Caki2 (cell line): ENCODE measurements at regions not wholly inside any gene's neighbourhood (a gene's known extent, or its start where the extent isn't known, plus 50 kb on each side); places are given as distances from the start of the nearest gene placed in this dataset.
A peak's percentile ranks its signal among the peaks of the same experiment; 100 is the strongest.

Experiments
- DNase-seq: peaks from one replicate; pipeline ENCODE4 v3.0.0-alpha.2; 2015; ENCODE audit warnings: low read depth
- in situ Hi-C: cut with HindIII; loops from 2 replicates; pipeline ENCODE4 v1.10.0; 2016; ENCODE audit warnings: low sequenced_read_pairs, low pct_unique_long_range_greater_than_20kb, mixed read lengths

DNA sequence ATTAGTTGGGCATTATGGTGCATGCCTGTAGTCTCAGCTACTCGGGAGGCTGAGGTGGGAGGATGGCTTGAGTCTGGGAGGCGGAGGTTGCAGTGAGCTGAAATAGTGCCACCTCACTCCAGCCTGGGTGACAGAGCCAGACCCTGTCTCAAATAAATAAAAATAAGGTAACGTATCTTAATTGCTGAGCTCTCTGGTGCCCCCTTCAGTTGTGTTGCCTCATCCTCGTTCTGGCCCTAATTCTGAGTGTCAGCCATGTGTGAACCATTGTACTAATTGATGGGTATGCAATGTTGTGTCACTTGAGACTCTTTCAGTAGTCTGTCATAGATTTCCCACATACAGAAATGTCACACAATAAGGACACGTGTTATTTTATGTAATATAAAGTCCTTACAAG lies 363.1 kb upstream of the RBFOX1 start:
- no peak for DNase-seq
- in situ Hi-C loops = no loop called here

- DNase-seq = no peak
- in situ Hi-C loops = no loop called here
Observed at GRCh38 chr16:6967796-6968320, 364.8 kb upstream of the RBFOX1 start.

DNA sequence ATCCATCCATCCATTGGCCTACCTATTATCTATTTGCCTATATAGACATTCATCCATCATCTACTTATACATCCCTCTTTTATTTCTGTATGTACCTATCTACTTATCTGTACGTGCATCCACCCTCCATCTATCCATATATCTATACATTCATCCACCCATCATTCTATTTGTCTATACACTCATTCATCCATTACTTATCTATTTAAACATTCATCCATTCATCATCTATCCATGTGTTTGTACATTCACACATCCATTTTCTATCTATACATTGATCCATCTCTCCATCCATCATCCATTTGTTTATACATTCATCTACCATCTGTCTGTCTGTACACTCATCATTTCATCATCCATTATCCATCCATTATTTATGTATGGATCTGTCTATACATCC lies 365.7 kb upstream of the RBFOX1 start:
- in situ Hi-C loops = no loop called here
- DNase-seq = no peak

- no peak for DNase-seq
- in situ Hi-C loops = no loop called here
Observed at GRCh38 chr16:6964679-6965078, 368.0 kb upstream of the RBFOX1 start.

- no peak for DNase-seq
- in situ Hi-C loops = no loop called here
Observed at GRCh38 chr16:6961704-6962103, 370.9 kb upstream of the RBFOX1 start.

- DNase-seq = no peak
- in situ Hi-C loops = no loop called here
Observed at GRCh38 chr16:6958184-6958583, 374.5 kb upstream of the RBFOX1 start.

DNA sequence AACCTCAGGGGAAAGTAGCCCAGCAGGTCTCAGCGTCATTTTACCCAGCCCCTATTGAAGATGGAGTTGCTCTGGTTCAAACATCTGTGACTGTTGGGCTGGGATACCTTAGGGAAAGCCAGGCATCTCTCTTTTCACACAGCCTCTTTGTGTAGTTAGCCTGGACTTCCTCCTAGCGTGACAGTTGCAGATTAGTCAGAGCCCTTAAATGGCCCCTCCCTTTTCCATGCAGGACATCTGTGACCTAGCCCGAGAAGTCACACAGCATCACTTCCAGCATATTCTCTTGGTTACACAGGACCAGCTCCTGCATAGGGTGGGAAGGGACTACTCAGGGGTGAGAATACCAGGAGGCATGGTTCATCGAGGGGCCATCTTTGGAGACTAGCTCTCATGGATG lies 375.0 kb upstream of the RBFOX1 start:
- in situ Hi-C loops = no loop called here
- peak; percentile 34 for DNase-seq

GRCh38 chr16:6956511-6956910 lies 376.1 kb upstream of the RBFOX1 start:
- in situ Hi-C loops = no loop called here
- DNase-seq = no peak

DNA sequence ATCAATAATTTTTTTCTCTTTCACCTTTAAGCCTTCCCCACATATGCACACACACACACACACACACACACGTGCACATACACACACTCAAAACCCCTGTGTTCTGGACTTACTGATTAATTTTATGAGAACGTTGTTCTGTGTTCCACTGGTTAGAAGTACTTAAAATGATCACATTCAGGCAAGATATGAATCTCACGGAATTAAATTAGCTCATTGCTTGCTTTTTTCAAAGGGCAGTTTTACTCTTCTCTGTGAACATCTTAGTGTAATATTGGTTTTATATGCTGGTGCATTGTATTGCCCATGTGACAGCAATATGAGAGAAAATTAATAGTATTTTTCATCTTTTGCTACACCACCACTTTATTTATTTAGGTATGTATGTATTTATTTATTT lies 377.3 kb upstream of the RBFOX1 start:
- in situ Hi-C loops = no loop called here
- DNase-seq = no peak

- in situ Hi-C loops = no loop called here
- DNase-seq = no peak
Observed at GRCh38 chr16:6949240-6949639, 383.4 kb upstream of the RBFOX1 start.

GRCh38 chr16:6947291-6947690 lies 385.4 kb upstream of the RBFOX1 start:
- in situ Hi-C loops = no loop called here
- DNase-seq = no peak

DNA sequence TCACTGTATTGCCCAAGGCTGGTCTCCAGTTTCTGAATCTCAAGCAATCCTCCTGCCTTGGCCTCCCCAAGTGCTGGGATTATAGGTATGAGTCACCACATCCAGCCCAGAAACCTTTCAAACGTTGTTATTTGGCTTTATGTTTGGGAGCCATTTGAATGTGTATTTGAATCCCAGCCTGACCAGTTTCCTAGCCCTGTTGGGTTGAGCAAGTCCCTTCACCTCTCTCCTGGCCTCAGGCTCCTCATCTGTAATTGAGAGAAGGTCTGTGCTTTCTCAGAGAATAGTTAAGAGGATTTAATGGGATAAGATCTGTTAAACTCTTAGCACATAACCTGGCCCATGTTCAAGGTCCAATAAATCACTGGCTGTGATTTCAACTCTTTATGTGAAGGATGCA lies 385.8 kb upstream of the RBFOX1 start:
- no peak for DNase-seq
- in situ Hi-C loops = no loop called here

- no peak for DNase-seq
- in situ Hi-C loops = no loop called here
Observed at GRCh38 chr16:6946106-6946505, 386.5 kb upstream of the RBFOX1 start.

DNA sequence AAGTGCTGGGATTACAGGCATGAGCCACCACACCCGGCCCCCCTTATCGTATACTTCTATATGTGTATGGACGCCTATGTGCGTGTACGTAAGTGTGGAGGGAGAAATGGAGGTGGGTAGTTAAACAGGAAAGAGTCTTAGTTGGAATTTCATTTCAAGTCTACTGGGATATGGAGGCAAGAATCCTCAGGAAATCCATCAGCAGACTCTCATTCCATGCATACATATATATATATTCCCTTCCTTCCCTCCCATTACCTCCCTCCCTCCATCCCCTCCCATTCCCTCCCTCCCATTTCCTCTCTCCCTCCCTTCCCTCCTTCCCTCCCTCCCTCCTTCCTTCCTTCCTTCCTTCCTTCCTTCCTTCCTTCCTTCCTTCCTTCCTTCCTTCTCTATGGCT lies 391.7 kb upstream of the RBFOX1 start:
- DNase-seq = no peak
- in situ Hi-C loops = no loop called here

- DNase-seq = no peak
- in situ Hi-C loops = no loop called here
Observed at GRCh38 chr16:6937641-6938040, 395.0 kb upstream of the RBFOX1 start.

GRCh38 chr16:6932871-6933385 lies 399.7 kb upstream of the RBFOX1 start:
- in situ Hi-C loops = no loop called here
- DNase-seq = peak; percentile 98

- in situ Hi-C loops = no loop called here
Observed at GRCh38 chr16:6929868-6930267, 402.8 kb upstream of the RBFOX1 start.

GRCh38 chr16:6926762-6927161 lies 405.9 kb upstream of the RBFOX1 start:
- no peak for DNase-seq
- in situ Hi-C loops = no loop called here

More at GRCh38 chr16:6929868-6930267, 402.8 kb upstream of the RBFOX1 start:
- no peak for DNase-seq

DNA sequence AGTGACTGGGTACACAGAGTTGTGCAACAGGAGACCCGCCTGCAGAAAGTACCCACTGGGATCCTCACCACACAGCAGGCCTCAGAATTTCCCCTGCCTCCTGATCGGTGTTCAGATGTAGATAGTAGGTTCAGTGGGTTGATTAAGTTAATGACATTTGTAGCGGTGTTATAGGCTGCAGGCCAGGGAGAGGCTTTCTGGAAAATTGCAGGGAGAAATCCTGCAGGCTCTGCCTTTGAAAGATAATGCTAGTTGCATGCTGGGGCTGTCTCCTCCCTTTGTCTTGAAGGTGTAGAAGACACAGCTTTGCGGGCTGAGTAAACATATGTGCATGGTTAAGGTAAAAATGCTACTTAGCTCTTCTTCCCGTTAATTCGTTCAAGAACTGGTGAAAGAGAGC lies 406.3 kb upstream of the RBFOX1 start:
- in situ Hi-C loops = no loop called here
- DNase-seq = no peak

DNA sequence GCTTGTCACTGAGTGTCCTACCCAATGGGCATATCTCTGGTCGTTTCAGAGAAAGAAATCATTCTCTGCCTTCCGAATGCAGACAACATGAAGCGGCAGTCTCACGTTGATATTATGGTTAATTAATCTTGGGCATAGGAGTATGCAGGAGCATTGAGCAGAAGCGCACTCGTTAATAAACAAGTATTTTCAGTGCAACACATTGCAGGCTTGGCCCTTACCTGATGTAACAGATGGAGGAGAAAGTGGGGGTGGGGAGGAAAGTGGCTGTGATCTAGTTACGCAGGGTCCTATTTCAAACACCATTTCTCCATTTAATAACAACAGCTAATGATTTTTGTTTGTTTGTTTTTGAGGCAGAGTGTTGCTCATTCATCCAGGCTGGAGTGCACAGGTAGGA lies 414.0 kb upstream of the RBFOX1 start:
- in situ Hi-C loops = no loop called here
- no peak for DNase-seq

GRCh38 chr16:6916946-6917345 lies 415.7 kb upstream of the RBFOX1 start:
- in situ Hi-C loops = no loop called here
- no peak for DNase-seq
